Peyer's patch (tissue), 4 donors: ENCODE measurements at regions not wholly inside any gene's neighbourhood (a gene's known extent, or its start where the extent isn't known, plus 50 kb on each side); places are given as distances from the start of the nearest gene placed in this dataset.

Experiments
- CTCF ChIP-seq, 6 experiments: fragments of 450-650 bp in 4 of 6; fragments of 200-600 bp in 2 of 6; sonication (generic) in 1 of 6; IDR thresholded peaks; one replicate each; pipeline ENCODE4 v1.5.1; 2017 to 2019; ENCODE audit warnings: antibody characterized with exemption in 6 of 6, mild to moderate bottlenecking in 3 of 6, moderate library complexity in 1 of 6
- POLR2A ChIP-seq, 2 donors: fragments of 450-650 bp; IDR thresholded peaks; one replicate each; pipeline ENCODE4 v1.5.1; 2017; ENCODE audit warnings: antibody characterized with exemption in 2 of 2, mild to moderate bottlenecking in 2 of 2, moderate library complexity in 2 of 2

GRCh38 chr13:65597839-65598818 lies 1632.0 kb downstream of the PCDH9 start:
- TF ChIP-seq CTCF (IDR thresholded peaks at IDR 0.05): no peak
- TF ChIP-seq POLR2A (IDR thresholded peaks at IDR 0.05): no peak
